ENCODE measurements at regions not wholly inside any gene's neighbourhood (a gene's known extent, or its start where the extent isn't known, plus 50 kb on each side); places are given as distances from the start of the nearest gene placed in this dataset.
"Not testable (repeated sequence)": the region's sequence is repeated elsewhere in the genome, so short reads cannot be mapped to it uniquely, and the experiment has no call there.

DNA sequence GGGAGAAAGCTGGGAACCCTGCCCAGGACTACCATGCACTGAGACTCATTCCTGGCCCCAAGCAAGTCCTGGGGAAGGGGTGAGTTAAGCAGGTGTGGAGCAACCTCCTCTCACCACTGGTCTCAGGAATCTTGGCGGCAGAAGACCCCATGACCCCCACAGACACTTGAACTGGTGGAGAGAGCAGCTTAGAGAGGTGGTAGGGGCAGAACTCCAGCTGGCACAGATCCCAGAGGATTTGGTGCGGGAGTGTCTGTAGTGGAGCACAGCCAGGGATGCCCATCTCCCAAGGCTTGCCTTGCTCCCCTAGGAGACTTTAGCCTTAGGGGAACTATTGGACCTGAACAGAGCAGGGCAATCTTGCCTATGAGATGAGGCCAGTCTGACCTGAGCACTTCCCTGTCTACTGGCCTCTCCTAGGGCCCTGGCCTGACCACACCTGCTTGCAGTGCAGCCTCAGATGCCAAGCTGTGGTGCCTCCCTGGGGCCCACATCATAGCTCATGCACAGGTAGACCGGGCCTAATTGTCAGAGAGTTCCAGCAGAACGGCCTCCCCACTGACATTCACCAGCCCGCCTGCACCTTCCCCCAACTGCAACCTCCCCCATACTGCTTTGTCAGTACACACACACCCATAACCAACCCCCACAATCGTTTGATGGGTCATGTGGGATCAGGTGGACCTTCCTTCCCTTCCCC, 78.0 kb downstream of the NAA11 start:
- H3K79me2 ChIP-seq (ENCODE audit: insufficient read depth, low read length): no peaks in the 10 kb centered on the region
- no peaks in the 10 kb centered on the region for H3K27me3 Mint-ChIP-seq (ENCODE audit: low read depth)
- H3K27ac Mint-ChIP-seq: no peak overlapping the region
- H3K79me1 ChIP-seq (ENCODE audit: insufficient read depth, low read depth, low read length, poor library complexity, severe bottlenecking): no peaks in the 10 kb centered on the region
- H3K27ac ChIP-seq (ENCODE audit: insufficient read length, low read depth, low read length): no peak overlapping the region
- H3K9me3 Mint-ChIP-seq: peaks cover 15 to 33% of the 10 kb centered on the region in 2 experiments
- no peak overlapping the region for H2AFZ ChIP-seq (ENCODE audit: low read length)
- H3K9me3 ChIP-seq (ENCODE audit: control insufficient read depth, low read depth, low read length): no peaks in the 10 kb centered on the region
- no peak overlapping the region for H2BK20ac ChIP-seq (ENCODE audit: low read depth, low read length, poor library complexity, severe bottlenecking)
- no peak overlapping the region for H2BK120ac ChIP-seq (ENCODE audit: low read depth, low read length, poor library complexity, severe bottlenecking)
- no peak overlapping the region for H3K56ac ChIP-seq (ENCODE audit: insufficient read length, low read depth, low read length)
- H3K23ac ChIP-seq (ENCODE audit: insufficient read length, low read depth, low read length): no peak overlapping the region
- H3K4me2 ChIP-seq (ENCODE audit: insufficient read depth, insufficient read length, low read length): no peak overlapping the region
- no peak overlapping the region for H4K91ac ChIP-seq (ENCODE audit: insufficient read length, low read depth, low read length)
- DNase-seq: no peak
- no peak overlapping the region for H2BK5ac ChIP-seq (ENCODE audit: insufficient read length, low read length)
- TF ChIP-seq, protein P1, sequence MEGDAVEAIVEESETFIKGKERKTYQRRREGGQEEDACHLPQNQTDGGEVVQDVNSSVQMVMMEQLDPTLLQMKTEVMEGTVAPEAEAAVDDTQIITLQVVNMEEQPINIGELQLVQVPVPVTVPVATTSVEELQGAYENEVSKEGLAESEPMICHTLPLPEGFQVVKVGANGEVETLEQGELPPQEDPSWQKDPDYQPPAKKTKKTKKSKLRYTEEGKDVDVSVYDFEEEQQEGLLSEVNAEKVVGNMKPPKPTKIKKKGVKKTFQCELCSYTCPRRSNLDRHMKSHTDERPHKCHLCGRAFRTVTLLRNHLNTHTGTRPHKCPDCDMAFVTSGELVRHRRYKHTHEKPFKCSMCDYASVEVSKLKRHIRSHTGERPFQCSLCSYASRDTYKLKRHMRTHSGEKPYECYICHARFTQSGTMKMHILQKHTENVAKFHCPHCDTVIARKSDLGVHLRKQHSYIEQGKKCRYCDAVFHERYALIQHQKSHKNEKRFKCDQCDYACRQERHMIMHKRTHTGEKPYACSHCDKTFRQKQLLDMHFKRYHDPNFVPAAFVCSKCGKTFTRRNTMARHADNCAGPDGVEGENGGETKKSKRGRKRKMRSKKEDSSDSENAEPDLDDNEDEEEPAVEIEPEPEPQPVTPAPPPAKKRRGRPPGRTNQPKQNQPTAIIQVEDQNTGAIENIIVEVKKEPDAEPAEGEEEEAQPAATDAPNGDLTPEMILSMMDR (conservative IDR thresholded peaks at IDR 0.05): no peak
- H3K36me3 Mint-ChIP-seq (ENCODE audit: insufficient read depth in 1 of 3, low read depth in 3 of 3): peaks cover 3 to 15% (median 7%) of the 10 kb centered on the region in 3 experiments
- H3K4me1 ChIP-seq (ENCODE audit: insufficient read depth, low read length): no peaks in the 10 kb centered on the region
- H3K18ac ChIP-seq (ENCODE audit: insufficient read length, low read depth, low read length): no peak overlapping the region
- H3K9ac ChIP-seq (ENCODE audit: extremely low read depth, insufficient read length, low read length): no peak overlapping the region
- H3K4me1 Mint-ChIP-seq: no peaks in the 10 kb centered on the region
- H3T11ph ChIP-seq (ENCODE audit: low read length): no peak overlapping the region
- no peak overlapping the region for H2AK5ac ChIP-seq (ENCODE audit: insufficient read length, low read length)
- no peaks in the 10 kb centered on the region for H4K20me1 ChIP-seq (ENCODE audit: control insufficient read depth, insufficient read depth, insufficient read length)
- H3K27me3 ChIP-seq (ENCODE audit: insufficient read depth, low read length): no peaks in the 10 kb centered on the region
- no peak overlapping the region for H3K4me3 Mint-ChIP-seq
- no peak overlapping the region for H3K4ac ChIP-seq (ENCODE audit: low read depth, low read length)
- H3K14ac ChIP-seq (ENCODE audit: insufficient read depth, low read length): no peak overlapping the region
- WGBS (ENCODE audit: extremely low coverage, insufficient read length, low lambda C conversion rate): no CpG with 5 or more reads among the region's 6 CpGs
- no peak overlapping the region for H2BK15ac ChIP-seq (ENCODE audit: low read depth, low read length)
- no peak overlapping the region for H2BK12ac ChIP-seq (ENCODE audit: insufficient read length, low read depth, low read length)
- H4K8ac ChIP-seq (replicated peaks; ENCODE audit: insufficient read length, low read depth, low read length): no peak overlapping the region
- no peak overlapping the region for H4K5ac ChIP-seq (ENCODE audit: insufficient read length, low read depth, low read length)
- no peaks in the 10 kb centered on the region for H3K23me2 ChIP-seq (ENCODE audit: insufficient read length, low read depth, low read length, poor library complexity, severe bottlenecking)

DNA sequence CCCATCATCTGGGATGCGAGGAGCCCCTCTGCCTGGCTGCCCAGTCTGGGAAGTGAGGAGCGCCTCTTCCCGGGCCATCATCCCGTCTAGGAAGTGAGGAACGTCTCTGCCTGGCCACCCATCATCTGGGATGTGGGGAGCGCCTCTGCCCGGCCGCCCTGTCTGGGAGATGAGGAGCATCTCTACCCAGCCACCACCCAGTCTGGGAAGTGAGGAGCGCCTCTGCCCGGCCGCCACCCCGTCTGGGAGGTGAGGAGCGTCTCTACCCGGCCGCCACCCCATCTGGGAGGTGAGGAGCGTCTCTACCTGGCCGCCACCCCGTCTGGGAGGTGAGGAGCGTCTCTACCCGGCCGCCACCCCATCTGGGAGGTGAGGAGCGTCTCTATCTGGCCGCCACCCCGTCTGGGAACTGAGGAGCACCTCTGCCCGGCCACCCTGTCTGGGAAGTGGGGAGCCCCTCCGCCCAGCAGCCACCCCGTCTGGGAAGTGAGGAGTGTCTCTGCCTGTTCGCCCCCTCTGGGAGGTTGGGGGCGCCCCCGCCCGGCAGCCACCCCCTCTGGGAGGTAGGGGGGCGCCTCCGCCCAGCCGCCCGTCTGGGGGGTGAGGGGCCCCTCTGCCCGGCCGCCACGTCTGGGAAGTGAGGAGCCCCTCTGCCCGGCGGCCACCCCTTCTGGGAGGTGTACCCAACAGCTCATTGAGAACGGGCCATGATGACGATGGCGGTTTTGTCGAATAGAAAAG, 80.5 kb downstream of the NAA11 start:
- H2AK5ac ChIP-seq (ENCODE audit: insufficient read length, low read length); H3K23ac ChIP-seq (ENCODE audit: insufficient read length, low read depth, low read length); H3K23me2 ChIP-seq (ENCODE audit: insufficient read length, low read depth, low read length, poor library complexity, severe bottlenecking); H3T11ph ChIP-seq (ENCODE audit: low read length); H3K27me3 ChIP-seq (ENCODE audit: insufficient read depth, low read length); H4K91ac ChIP-seq (ENCODE audit: insufficient read length, low read depth, low read length); H3K27me3 Mint-ChIP-seq (ENCODE audit: low read depth); H3K4me1 Mint-ChIP-seq; H3K4me2 ChIP-seq (ENCODE audit: insufficient read depth, insufficient read length, low read length); DNase-seq; H3K27ac Mint-ChIP-seq; H4K5ac ChIP-seq (ENCODE audit: insufficient read length, low read depth, low read length); H2BK120ac ChIP-seq (ENCODE audit: low read depth, low read length, poor library complexity, severe bottlenecking); H2AFZ ChIP-seq (ENCODE audit: low read length); H2BK15ac ChIP-seq (ENCODE audit: low read depth, low read length); H3K79me1 ChIP-seq (ENCODE audit: insufficient read depth, low read depth, low read length, poor library complexity, severe bottlenecking); H2BK20ac ChIP-seq (ENCODE audit: low read depth, low read length, poor library complexity, severe bottlenecking); H3K4me3 Mint-ChIP-seq; H3K9me3 ChIP-seq (ENCODE audit: control insufficient read depth, low read depth, low read length); H3K56ac ChIP-seq (ENCODE audit: insufficient read length, low read depth, low read length); H2BK5ac ChIP-seq (ENCODE audit: insufficient read length, low read length); H3K4me1 ChIP-seq (ENCODE audit: insufficient read depth, low read length); H3K14ac ChIP-seq (ENCODE audit: insufficient read depth, low read length); H2BK12ac ChIP-seq (ENCODE audit: insufficient read length, low read depth, low read length); H3K18ac ChIP-seq (ENCODE audit: insufficient read length, low read depth, low read length); H3K27ac ChIP-seq (ENCODE audit: insufficient read length, low read depth, low read length); H3K9ac ChIP-seq (ENCODE audit: extremely low read depth, insufficient read length, low read length); H3K4ac ChIP-seq (ENCODE audit: low read depth, low read length); H4K8ac ChIP-seq (replicated peaks; ENCODE audit: insufficient read length, low read depth, low read length); H4K20me1 ChIP-seq (ENCODE audit: control insufficient read depth, insufficient read depth, insufficient read length); H3K79me2 ChIP-seq (ENCODE audit: insufficient read depth, low read length): not testable (repeated sequence)
- peaks cover 3 to 15% (median 7%) of the 10 kb centered on the region in 3 experiments; a peak in 6 of 7 replicates for H3K36me3 Mint-ChIP-seq (ENCODE audit: insufficient read depth in 1 of 3, low read depth in 3 of 3)
- WGBS (ENCODE audit: extremely low coverage, insufficient read length, low lambda C conversion rate): no CpG with 5 or more reads among the region's 44 CpGs
- H3K9me3 Mint-ChIP-seq: peaks cover 15 to 33% of the 10 kb centered on the region in 2 experiments

Data from H9 (cell line).